ENCODE measurements at regions not wholly inside any gene's neighbourhood (a gene's known extent, or its start where the extent isn't known, plus 50 kb on each side); places are given as distances from the start of the nearest gene placed in this dataset.

DNA sequence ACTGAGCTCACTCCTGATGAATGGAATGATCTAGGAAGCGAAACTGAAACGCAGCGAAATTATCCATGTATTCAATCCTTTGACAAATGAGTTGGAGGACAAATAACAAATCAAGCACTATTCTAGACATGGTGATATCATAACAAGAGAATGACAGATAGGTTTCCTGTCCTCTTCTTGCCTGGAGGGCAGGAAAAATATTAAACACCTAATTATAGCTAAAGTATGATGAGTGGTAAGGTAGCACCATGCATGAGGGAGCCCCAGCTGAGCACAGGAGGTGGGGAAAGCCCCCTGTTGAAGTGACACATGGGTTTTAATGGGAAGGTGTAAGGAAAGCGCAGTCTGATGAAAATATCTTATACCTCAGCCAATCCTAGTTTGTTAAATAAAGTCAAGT is 225.2 kb downstream of the NPR3 start:
- ChIA-PET CTCF (no interaction called here), POLR2A (no interaction called here)
- no peaks in the 10 kb centered on the region for H3K36me3 ChIP-seq (ENCODE audit: control insufficient read depth in 2 of 2, extremely low read depth in 1 of 2, insufficient read depth in 2 of 2, low read length in 2 of 2)
- no peaks in the 10 kb centered on the region for H3K9me1 ChIP-seq (replicated peaks; ENCODE audit: control insufficient read depth, extremely low read depth, insufficient read depth, low read length)
- H3K27me3 ChIP-seq (ENCODE audit: control insufficient read depth in 2 of 2, insufficient read depth in 2 of 2, low read length in 2 of 2) = no peaks in the 10 kb centered on the region
- no TSS peak for BruUV-seq (replicated peaks)
- TF ChIP-seq MYC (IDR thresholded peaks at IDR 0.05; ENCODE audit: low read depth, low read length) = no peak
- no peak for TF ChIP-seq POLR2AphosphoS5 (IDR thresholded peaks at IDR 0.05; ENCODE audit: insufficient read depth, low read depth, low read length)
- no peak for TF ChIP-seq MAX (IDR thresholded peaks at IDR 0.05; ENCODE audit: insufficient read depth, insufficient read length)
- H3K4me2 ChIP-seq (ENCODE audit: insufficient read depth, low read length) = no peak overlapping the region
- H3K79me2 ChIP-seq (ENCODE audit: control insufficient read depth, insufficient read depth, low read length) = no peaks in the 10 kb centered on the region
- H4K20me1 ChIP-seq (replicated peaks; ENCODE audit: control insufficient read depth, extremely low read depth, insufficient read depth, low read length) = no peaks in the 10 kb centered on the region
- intact Hi-C loops (cut with micrococcal nuclease) (no loop called here), dilution Hi-C loops (cut with MboI; ENCODE audit: extremely low pct_ligation_motif_present, low sequenced_read_pairs) (no loop called here)
- H3K27ac ChIP-seq (ENCODE audit: insufficient read depth, low read depth, low read length) = no peak overlapping the region
- H3K4me3 ChIP-seq (replicated peaks in 1 of 3; ENCODE audit: insufficient read depth in 1 of 3, low read depth in 1 of 3, low read length in 3 of 3) = no peak overlapping the region
- H3K9ac ChIP-seq (replicated peaks; ENCODE audit: extremely low read depth, insufficient read depth, low read length) = no peak overlapping the region
- no peak for DNase-seq (ENCODE audit: low read depth, low spot score)
- H3K9me3 ChIP-seq (replicated peaks; ENCODE audit: control insufficient read depth, insufficient read depth, low read length) = no peaks in the 10 kb centered on the region
- H2AFZ ChIP-seq (ENCODE audit: low read depth, low read length) = no peak overlapping the region
- no peak for FAIRE-seq
- no peaks in the 10 kb centered on the region for H3K4me1 ChIP-seq (ENCODE audit: control insufficient read depth, extremely low read depth, insufficient read depth, low read length)

DNA sequence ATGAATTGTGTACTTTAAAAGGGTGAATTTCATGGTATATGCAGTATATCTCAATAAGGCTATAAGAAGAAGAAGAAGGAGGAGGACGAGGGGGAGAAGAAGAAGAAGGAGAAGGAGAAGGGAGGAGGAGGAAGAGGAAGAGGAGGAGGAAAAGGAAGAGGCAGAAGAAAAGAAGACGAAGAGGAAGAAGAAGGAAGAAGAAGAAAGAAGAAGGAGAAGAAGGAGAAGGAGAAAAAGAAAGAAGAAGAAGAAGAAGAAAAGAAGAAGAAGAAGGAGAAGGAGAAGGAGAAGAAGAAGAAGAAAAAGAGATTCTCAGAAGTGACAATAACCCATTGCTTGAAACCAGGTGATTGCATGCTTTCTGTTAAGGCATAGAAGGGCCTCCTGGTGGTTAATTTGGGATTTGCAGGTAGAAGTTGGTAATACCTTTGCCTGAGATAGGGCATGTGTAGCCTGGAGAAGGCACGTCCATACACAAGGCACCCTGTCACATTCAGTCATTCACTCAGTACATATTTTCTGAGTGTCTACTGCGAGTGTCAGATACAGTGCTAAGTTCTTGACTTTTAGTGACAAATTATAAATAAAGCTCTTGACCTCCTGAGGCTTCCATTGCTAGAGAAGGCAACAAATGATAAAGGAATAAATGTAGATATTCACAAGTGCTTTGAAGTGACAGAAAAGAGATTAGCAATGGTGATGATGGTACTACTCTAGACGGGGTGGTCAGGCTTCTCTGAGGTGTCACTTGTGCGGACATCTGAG is 231.3 kb downstream of the NPR3 start:
- intact Hi-C loops (cut with micrococcal nuclease) = loop anchor here (2.0 to 5.0 kb wide), 2 partner anchors 236 to 360 kb away; no protein-coding TSS in a partner anchor

More for the DNA sequence above, 231.3 kb downstream of the NPR3 start:
- FAIRE-seq = peak; percentile 44
- peak; percentile 26 for DNase-seq (ENCODE audit: low read depth, low spot score)
- CTCF ChIA-PET = interaction anchor here (1.1 kb wide), 1 partner anchor 357 kb away, joined by 3 read pairs; no protein-coding TSS in a partner anchor
- Histone ChIP-seq H3K9me3 (replicated peaks; ENCODE audit: control insufficient read depth, insufficient read depth, low read length) (no peaks in the 10 kb centered on the region), H4K20me1 (replicated peaks; ENCODE audit: control insufficient read depth, extremely low read depth, insufficient read depth, low read length) (no peaks in the 10 kb centered on the region), H2AFZ (ENCODE audit: low read depth, low read length) (no peak overlapping the region), H3K27ac (ENCODE audit: insufficient read depth, low read depth, low read length) (no peak overlapping the region), H3K79me2 (ENCODE audit: control insufficient read depth, insufficient read depth, low read length) (no peaks in the 10 kb centered on the region), H3K4me2 (ENCODE audit: insufficient read depth, low read length) (no peak overlapping the region), H3K9me1 (replicated peaks; ENCODE audit: control insufficient read depth, extremely low read depth, insufficient read depth, low read length) (no peaks in the 10 kb centered on the region), H3K9ac (replicated peaks; ENCODE audit: extremely low read depth, insufficient read depth, low read length) (no peak overlapping the region), H3K36me3 (ENCODE audit: control insufficient read depth in 2 of 2, extremely low read depth in 1 of 2, insufficient read depth in 2 of 2, low read length in 2 of 2) (no peaks in the 10 kb centered on the region), H3K4me1 (ENCODE audit: control insufficient read depth, extremely low read depth, insufficient read depth, low read length) (no peaks in the 10 kb centered on the region), H3K4me3 (replicated peaks in 1 of 3; ENCODE audit: insufficient read depth in 1 of 3, low read depth in 1 of 3, low read length in 3 of 3) (no peak overlapping the region), H3K27me3 (ENCODE audit: control insufficient read depth in 2 of 2, insufficient read depth in 2 of 2, low read length in 2 of 2) (no peaks in the 10 kb centered on the region)
- BruUV-seq (replicated peaks) = no TSS peak
- POLR2A ChIA-PET = no interaction called here
- dilution Hi-C loops (cut with MboI; ENCODE audit: extremely low pct_ligation_motif_present, low sequenced_read_pairs) = no loop called here
- TF ChIP-seq MAX (IDR thresholded peaks at IDR 0.05; ENCODE audit: insufficient read depth, insufficient read length) = no peak
- TF ChIP-seq, protein P1, sequence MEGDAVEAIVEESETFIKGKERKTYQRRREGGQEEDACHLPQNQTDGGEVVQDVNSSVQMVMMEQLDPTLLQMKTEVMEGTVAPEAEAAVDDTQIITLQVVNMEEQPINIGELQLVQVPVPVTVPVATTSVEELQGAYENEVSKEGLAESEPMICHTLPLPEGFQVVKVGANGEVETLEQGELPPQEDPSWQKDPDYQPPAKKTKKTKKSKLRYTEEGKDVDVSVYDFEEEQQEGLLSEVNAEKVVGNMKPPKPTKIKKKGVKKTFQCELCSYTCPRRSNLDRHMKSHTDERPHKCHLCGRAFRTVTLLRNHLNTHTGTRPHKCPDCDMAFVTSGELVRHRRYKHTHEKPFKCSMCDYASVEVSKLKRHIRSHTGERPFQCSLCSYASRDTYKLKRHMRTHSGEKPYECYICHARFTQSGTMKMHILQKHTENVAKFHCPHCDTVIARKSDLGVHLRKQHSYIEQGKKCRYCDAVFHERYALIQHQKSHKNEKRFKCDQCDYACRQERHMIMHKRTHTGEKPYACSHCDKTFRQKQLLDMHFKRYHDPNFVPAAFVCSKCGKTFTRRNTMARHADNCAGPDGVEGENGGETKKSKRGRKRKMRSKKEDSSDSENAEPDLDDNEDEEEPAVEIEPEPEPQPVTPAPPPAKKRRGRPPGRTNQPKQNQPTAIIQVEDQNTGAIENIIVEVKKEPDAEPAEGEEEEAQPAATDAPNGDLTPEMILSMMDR (IDR thresholded peaks at IDR 0.05; ENCODE audit: extremely low read depth in 1 of 2, insufficient read depth in 1 of 2, low read depth in 1 of 2, low read length in 2 of 2) = peak; percentile 38 to 40

All from endothelial cell of umbilical vein (primary cell).